ENCODE measurements at regions not wholly inside any gene's neighbourhood (a gene's known extent, or its start where the extent isn't known, plus 50 kb on each side); places are given as distances from the start of the nearest gene placed in this dataset.

DNA sequence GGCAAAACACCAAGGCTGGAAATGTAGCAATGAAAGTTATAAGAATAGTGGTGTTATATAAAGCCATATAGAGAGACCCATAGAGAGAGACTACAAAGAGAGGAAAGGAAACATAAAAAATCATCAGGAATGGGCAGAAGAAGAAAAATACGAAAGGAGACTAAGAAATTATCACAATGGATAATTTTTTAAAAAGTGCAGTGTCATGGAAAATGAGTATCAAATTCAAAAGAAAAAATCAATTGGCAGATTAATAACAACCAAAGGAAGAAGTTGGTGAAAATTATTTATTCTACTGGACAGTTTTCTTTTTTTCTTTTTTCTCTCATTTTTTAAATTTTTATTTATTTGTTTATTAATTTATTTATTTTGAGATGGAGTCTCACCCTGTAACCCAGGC lies 1488.4 kb upstream of the WWC1 start:
- TF ChIP-seq, protein P1, sequence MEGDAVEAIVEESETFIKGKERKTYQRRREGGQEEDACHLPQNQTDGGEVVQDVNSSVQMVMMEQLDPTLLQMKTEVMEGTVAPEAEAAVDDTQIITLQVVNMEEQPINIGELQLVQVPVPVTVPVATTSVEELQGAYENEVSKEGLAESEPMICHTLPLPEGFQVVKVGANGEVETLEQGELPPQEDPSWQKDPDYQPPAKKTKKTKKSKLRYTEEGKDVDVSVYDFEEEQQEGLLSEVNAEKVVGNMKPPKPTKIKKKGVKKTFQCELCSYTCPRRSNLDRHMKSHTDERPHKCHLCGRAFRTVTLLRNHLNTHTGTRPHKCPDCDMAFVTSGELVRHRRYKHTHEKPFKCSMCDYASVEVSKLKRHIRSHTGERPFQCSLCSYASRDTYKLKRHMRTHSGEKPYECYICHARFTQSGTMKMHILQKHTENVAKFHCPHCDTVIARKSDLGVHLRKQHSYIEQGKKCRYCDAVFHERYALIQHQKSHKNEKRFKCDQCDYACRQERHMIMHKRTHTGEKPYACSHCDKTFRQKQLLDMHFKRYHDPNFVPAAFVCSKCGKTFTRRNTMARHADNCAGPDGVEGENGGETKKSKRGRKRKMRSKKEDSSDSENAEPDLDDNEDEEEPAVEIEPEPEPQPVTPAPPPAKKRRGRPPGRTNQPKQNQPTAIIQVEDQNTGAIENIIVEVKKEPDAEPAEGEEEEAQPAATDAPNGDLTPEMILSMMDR (IDR thresholded peaks at IDR 0.05 in 8 of 11, conservative IDR thresholded peaks at IDR 0.05 in 3 of 11), result no peak
- TF ChIP-seq POLR2A (IDR thresholded peaks at IDR 0.05), result no peak
